ENCODE measurements at regions not wholly inside any gene's neighbourhood (a gene's known extent, or its start where the extent isn't known, plus 50 kb on each side); places are given as distances from the start of the nearest gene placed in this dataset.
"Not testable (repeated sequence)": the region's sequence is repeated elsewhere in the genome, so short reads cannot be mapped to it uniquely, and the experiment has no call there.

DNA sequence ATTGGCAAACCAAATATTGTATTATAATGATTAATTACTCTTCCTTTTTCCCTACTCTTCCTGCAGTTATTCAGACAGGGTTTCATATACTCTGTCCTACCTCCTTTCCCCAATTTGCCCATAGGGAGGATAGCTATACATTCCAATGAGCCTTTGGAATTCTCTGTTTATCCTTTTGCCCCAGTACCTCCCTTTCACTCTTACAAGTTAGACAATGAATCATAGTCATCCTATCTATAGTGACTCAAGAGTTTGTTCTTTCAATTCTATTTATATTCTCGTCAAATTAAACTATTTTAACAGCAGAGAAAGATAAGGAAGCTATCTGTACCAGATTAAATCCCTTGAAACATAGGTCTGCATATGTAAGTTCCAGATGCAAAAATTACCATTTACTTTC is 437.5 kb downstream of the NR4A2 start (continued):
- TF ChIP-seq, protein P1, sequence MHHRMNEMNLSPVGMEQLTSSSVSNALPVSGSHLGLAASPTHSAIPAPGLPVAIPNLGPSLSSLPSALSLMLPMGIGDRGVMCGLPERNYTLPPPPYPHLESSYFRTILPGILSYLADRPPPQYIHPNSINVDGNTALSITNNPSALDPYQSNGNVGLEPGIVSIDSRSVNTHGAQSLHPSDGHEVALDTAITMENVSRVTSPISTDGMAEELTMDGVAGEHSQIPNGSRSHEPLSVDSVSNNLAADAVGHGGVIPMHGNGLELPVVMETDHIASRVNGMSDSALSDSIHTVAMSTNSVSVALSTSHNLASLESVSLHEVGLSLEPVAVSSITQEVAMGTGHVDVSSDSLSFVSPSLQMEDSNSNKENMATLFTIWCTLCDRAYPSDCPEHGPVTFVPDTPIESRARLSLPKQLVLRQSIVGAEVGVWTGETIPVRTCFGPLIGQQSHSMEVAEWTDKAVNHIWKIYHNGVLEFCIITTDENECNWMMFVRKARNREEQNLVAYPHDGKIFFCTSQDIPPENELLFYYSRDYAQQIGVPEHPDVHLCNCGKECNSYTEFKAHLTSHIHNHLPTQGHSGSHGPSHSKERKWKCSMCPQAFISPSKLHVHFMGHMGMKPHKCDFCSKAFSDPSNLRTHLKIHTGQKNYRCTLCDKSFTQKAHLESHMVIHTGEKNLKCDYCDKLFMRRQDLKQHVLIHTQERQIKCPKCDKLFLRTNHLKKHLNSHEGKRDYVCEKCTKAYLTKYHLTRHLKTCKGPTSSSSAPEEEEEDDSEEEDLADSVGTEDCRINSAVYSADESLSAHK (tag by site-specific recombination; IDR thresholded peaks at IDR 0.05) = no peak
- TF ChIP-seq INSM2 (tag by site-specific recombination; IDR thresholded peaks at IDR 0.05) (no peak), ZNF785 (tag by site-specific recombination; IDR thresholded peaks at IDR 0.05) (no peak), SP7 (tag by site-specific recombination; IDR thresholded peaks at IDR 0.05) (no peak), ZIC2 (tag by site-specific recombination; IDR thresholded peaks at IDR 0.05) (no peak), ZBTB21 (tag by site-specific recombination; IDR thresholded peaks at IDR 0.05) (no peak), ZNF362 (tag by site-specific recombination; IDR thresholded peaks at IDR 0.05) (no peak), PRDM1 (tag by site-specific recombination; IDR thresholded peaks at IDR 0.05) (no peak)
- TF ChIP-seq, protein P2, sequence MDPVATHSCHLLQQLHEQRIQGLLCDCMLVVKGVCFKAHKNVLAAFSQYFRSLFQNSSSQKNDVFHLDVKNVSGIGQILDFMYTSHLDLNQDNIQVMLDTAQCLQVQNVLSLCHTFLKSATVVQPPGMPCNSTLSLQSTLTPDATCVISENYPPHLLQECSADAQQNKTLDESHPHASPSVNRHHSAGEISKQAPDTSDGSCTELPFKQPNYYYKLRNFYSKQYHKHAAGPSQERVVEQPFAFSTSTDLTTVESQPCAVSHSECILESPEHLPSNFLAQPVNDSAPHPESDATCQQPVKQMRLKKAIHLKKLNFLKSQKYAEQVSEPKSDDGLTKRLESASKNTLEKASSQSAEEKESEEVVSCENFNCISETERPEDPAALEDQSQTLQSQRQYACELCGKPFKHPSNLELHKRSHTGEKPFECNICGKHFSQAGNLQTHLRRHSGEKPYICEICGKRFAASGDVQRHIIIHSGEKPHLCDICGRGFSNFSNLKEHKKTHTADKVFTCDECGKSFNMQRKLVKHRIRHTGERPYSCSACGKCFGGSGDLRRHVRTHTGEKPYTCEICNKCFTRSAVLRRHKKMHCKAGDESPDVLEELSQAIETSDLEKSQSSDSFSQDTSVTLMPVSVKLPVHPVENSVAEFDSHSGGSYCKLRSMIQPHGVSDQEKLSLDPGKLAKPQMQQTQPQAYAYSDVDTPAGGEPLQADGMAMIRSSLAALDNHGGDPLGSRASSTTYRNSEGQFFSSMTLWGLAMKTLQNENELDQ (tag by site-specific recombination; IDR thresholded peaks at IDR 0.05; ENCODE audit: low read depth) = no peak
- TF ChIP-seq, protein P3, sequence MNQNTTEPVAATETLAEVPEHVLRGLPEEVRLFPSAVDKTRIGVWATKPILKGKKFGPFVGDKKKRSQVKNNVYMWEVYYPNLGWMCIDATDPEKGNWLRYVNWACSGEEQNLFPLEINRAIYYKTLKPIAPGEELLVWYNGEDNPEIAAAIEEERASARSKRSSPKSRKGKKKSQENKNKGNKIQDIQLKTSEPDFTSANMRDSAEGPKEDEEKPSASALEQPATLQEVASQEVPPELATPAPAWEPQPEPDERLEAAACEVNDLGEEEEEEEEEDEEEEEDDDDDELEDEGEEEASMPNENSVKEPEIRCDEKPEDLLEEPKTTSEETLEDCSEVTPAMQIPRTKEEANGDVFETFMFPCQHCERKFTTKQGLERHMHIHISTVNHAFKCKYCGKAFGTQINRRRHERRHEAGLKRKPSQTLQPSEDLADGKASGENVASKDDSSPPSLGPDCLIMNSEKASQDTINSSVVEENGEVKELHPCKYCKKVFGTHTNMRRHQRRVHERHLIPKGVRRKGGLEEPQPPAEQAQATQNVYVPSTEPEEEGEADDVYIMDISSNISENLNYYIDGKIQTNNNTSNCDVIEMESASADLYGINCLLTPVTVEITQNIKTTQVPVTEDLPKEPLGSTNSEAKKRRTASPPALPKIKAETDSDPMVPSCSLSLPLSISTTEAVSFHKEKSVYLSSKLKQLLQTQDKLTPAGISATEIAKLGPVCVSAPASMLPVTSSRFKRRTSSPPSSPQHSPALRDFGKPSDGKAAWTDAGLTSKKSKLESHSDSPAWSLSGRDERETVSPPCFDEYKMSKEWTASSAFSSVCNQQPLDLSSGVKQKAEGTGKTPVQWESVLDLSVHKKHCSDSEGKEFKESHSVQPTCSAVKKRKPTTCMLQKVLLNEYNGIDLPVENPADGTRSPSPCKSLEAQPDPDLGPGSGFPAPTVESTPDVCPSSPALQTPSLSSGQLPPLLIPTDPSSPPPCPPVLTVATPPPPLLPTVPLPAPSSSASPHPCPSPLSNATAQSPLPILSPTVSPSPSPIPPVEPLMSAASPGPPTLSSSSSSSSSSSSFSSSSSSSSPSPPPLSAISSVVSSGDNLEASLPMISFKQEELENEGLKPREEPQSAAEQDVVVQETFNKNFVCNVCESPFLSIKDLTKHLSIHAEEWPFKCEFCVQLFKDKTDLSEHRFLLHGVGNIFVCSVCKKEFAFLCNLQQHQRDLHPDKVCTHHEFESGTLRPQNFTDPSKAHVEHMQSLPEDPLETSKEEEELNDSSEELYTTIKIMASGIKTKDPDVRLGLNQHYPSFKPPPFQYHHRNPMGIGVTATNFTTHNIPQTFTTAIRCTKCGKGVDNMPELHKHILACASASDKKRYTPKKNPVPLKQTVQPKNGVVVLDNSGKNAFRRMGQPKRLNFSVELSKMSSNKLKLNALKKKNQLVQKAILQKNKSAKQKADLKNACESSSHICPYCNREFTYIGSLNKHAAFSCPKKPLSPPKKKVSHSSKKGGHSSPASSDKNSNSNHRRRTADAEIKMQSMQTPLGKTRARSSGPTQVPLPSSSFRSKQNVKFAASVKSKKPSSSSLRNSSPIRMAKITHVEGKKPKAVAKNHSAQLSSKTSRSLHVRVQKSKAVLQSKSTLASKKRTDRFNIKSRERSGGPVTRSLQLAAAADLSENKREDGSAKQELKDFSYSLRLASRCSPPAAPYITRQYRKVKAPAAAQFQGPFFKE (tag by site-specific recombination; IDR thresholded peaks at IDR 0.05; ENCODE audit: borderline replicate concordance) = no peak
- TF ChIP-seq, protein P4, sequence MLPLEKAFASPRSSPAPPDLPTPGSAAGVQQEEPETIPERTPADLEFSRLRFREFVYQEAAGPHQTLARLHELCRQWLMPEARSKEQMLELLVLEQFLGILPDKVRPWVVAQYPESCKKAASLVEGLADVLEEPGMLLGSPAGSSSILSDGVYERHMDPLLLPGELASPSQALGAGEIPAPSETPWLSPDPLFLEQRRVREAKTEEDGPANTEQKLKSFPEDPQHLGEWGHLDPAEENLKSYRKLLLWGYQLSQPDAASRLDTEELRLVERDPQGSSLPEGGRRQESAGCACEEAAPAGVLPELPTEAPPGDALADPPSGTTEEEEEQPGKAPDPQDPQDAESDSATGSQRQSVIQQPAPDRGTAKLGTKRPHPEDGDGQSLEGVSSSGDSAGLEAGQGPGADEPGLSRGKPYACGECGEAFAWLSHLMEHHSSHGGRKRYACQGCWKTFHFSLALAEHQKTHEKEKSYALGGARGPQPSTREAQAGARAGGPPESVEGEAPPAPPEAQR (tag by site-specific recombination; IDR thresholded peaks at IDR 0.05) = no peak

- H3K9me3 ChIP-seq (ENCODE audit: control insufficient read depth, insufficient read depth, low read depth, low read length); H3K27ac ChIP-seq (ENCODE audit: extremely low read depth, low read depth, low read length); H3K4me1 ChIP-seq (ENCODE audit: control insufficient read depth, insufficient read depth, low read length); POLR2A ChIA-PET; H3K36me3 ChIP-seq (ENCODE audit: control insufficient read depth in 2 of 2, insufficient read depth in 1 of 2, low read length in 2 of 2); H3K4me3 ChIP-seq (ENCODE audit: low read depth, low read length): not testable (repeated sequence)
- CTCF ChIA-PET = interaction anchor here (0.6 to 0.7 kb wide), 2 partner anchors 235 to 247 kb away, joined by 3 read pairs; no protein-coding TSS in a partner anchor
Measured at GRCh38 chr2:155880382-155880781, 452.1 kb downstream of the NR4A2 start.
